ENCODE measurements at regions not wholly inside any gene's neighbourhood (a gene's known extent, or its start where the extent isn't known, plus 50 kb on each side); places are given as distances from the start of the nearest gene placed in this dataset.

DNA sequence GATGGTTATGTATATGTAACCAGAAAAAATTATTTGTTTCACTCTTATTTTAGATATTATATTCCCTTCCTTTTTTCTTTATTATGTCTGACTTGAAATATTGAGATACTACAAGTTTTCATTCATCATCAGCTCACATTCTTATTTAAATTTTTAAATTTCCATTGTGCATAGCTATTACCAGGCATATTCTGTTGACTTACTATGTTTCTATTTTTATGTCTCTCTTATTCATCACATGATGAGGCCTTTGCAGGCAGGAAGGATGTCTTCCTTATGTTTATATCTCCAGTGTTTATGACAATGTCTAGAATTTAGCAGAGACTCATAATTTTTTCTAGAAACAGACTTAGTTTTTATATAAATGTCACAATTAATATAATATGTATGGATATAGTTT, 221.9 kb upstream of the KCTD3 start:
- Mint-ChIP-seq H3K27me3 (ENCODE audit: insufficient read depth, low read depth) (no peaks in the 10 kb centered on the region), H3K27ac (no peak overlapping the region), H3K4me3 (no peak overlapping the region), H3K4me1 (no peaks in the 10 kb centered on the region), H3K36me3 (no peaks in the 10 kb centered on the region), H3K9me3 (no peaks in the 10 kb centered on the region)
- Histone ChIP-seq H3K27ac (no peak overlapping the region), H3K27me3 (no peaks in the 10 kb centered on the region), H3K4me3 (no peak overlapping the region), H3K36me3 (no peaks in the 10 kb centered on the region), H3K9me3 (ENCODE audit: low read depth) (no peaks in the 10 kb centered on the region), H4K20me1 (ENCODE audit: low read depth) (no peaks in the 10 kb centered on the region), H3F3A (ENCODE audit: low read depth) (no peaks in the 10 kb centered on the region), H3K4me2 (no peak overlapping the region), H2AFZ (replicated peaks) (no peak overlapping the region), H3K9ac (no peak overlapping the region), H3K4me1 (no peaks in the 10 kb centered on the region), H3K79me2 (ENCODE audit: low read depth) (no peaks in the 10 kb centered on the region)
- no peak for TF ChIP-seq EZH2 (IDR thresholded peaks at IDR 0.05)
- TF ChIP-seq EZH2phosphoT487 (IDR thresholded peaks at IDR 0.05), result no peak
- TF ChIP-seq, protein P1, sequence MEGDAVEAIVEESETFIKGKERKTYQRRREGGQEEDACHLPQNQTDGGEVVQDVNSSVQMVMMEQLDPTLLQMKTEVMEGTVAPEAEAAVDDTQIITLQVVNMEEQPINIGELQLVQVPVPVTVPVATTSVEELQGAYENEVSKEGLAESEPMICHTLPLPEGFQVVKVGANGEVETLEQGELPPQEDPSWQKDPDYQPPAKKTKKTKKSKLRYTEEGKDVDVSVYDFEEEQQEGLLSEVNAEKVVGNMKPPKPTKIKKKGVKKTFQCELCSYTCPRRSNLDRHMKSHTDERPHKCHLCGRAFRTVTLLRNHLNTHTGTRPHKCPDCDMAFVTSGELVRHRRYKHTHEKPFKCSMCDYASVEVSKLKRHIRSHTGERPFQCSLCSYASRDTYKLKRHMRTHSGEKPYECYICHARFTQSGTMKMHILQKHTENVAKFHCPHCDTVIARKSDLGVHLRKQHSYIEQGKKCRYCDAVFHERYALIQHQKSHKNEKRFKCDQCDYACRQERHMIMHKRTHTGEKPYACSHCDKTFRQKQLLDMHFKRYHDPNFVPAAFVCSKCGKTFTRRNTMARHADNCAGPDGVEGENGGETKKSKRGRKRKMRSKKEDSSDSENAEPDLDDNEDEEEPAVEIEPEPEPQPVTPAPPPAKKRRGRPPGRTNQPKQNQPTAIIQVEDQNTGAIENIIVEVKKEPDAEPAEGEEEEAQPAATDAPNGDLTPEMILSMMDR (IDR thresholded peaks at IDR 0.05), result no peak
- DNase-seq (ENCODE audit: low spot score), result no peak

DNA sequence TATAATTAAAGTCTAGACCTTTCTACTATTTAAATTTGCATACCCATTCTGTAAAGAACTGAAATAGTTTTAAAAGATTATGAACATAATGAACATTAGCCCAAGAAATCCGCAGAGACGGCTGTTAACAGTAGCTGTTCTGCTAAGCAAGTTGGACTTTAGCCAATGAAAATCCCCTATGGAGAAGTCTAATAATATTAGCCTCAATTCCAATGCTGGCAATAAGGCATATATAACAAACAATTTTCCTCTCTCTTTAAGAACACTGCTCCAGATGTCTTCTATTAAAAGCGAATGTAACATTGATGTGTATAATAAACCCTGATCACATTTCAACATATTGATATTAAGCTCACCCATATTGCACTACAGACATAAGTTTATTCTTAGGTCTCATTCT, 221.3 kb upstream of the KCTD3 start:
- Histone ChIP-seq H3F3A (ENCODE audit: low read depth) (no peaks in the 10 kb centered on the region), H3K9ac (no peak overlapping the region), H3K4me1 (no peaks in the 10 kb centered on the region), H3K4me3 (no peak overlapping the region), H2AFZ (replicated peaks) (no peak overlapping the region), H3K27me3 (no peaks in the 10 kb centered on the region), H4K20me1 (ENCODE audit: low read depth) (no peaks in the 10 kb centered on the region), H3K36me3 (no peaks in the 10 kb centered on the region), H3K4me2 (no peak overlapping the region), H3K79me2 (ENCODE audit: low read depth) (no peaks in the 10 kb centered on the region), H3K27ac (no peak overlapping the region), H3K9me3 (ENCODE audit: low read depth) (no peaks in the 10 kb centered on the region)
- Mint-ChIP-seq H3K4me1 (no peaks in the 10 kb centered on the region), H3K9me3 (no peaks in the 10 kb centered on the region), H3K27ac (no peak overlapping the region), H3K36me3 (no peaks in the 10 kb centered on the region), H3K4me3 (no peak overlapping the region), H3K27me3 (ENCODE audit: insufficient read depth, low read depth) (no peaks in the 10 kb centered on the region)
- DNase-seq (ENCODE audit: low spot score), result no peak
- TF ChIP-seq EZH2phosphoT487 (IDR thresholded peaks at IDR 0.05), result no peak
- TF ChIP-seq EZH2 (IDR thresholded peaks at IDR 0.05), result no peak

DNA sequence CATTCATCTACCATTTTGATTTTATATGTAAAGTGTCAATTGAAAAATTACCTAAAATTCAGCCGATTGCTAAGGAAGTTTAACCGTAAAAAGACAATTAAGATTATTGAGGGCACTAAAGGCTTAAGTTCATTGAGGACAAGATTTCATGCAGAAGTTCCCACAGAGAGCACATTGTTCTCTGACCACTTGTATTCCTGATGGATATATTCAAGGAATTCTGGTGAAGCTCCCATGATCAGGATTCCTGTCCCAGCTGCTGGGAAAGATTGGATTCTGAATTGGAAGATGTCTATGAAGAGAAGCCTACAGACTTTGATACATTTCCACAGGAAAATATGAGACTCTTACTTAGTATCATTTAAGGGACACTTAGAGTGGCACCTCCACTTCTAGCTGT, 209.2 kb upstream of the KCTD3 start:
- no peaks in the 10 kb centered on the region for H3K9me3 Mint-ChIP-seq
- Histone ChIP-seq H3K4me1 (no peaks in the 10 kb centered on the region), H4K20me1 (ENCODE audit: low read depth) (no peaks in the 10 kb centered on the region), H3K9ac (no peak overlapping the region), H3K36me3 (no peaks in the 10 kb centered on the region), H3K27me3 (no peaks in the 10 kb centered on the region), H3K9me3 (ENCODE audit: low read depth) (no peaks in the 10 kb centered on the region), H3F3A (ENCODE audit: low read depth) (no peaks in the 10 kb centered on the region), H3K27ac (no peak overlapping the region), H2AFZ (replicated peaks) (no peak overlapping the region), H3K4me2 (no peak overlapping the region), H3K79me2 (ENCODE audit: low read depth) (no peaks in the 10 kb centered on the region), H3K4me3 (no peak overlapping the region)
- H3K27ac Mint-ChIP-seq, result no peak overlapping the region
- H3K27me3 Mint-ChIP-seq (ENCODE audit: insufficient read depth, low read depth), result no peaks in the 10 kb centered on the region
- no peak for DNase-seq (ENCODE audit: low spot score)
- H3K4me1 Mint-ChIP-seq, result no peaks in the 10 kb centered on the region
- no peak overlapping the region for H3K4me3 Mint-ChIP-seq
- TF ChIP-seq, protein P1 (IDR thresholded peaks at IDR 0.05), result no peak
- no peak for TF ChIP-seq EZH2 (IDR thresholded peaks at IDR 0.05)
- no peaks in the 10 kb centered on the region for H3K36me3 Mint-ChIP-seq

DNA sequence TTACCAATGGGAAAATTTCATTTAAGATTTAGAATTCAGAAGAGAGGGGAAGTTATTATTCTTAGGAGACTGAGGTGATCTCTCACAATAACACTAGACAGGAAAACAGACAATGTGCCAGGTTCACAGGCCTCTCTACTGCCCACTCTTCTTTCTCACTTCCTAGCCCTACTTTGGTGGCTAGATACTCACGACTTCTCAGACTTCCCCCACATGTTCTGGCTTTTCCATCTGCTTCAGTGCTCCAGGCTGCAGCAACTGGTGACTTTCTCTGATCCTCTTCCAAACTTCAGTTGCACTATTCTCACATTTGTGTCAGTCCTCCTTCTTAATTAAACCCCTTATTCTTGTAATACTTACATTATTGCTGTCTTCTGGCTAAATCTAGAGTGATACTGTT, 208.7 kb upstream of the KCTD3 start:
- H4K20me1 ChIP-seq (ENCODE audit: low read depth), result no peaks in the 10 kb centered on the region
- no peaks in the 10 kb centered on the region for H3K36me3 ChIP-seq
- H2AFZ ChIP-seq (replicated peaks), result no peak overlapping the region
- H3K27me3 Mint-ChIP-seq (ENCODE audit: insufficient read depth, low read depth), result peaks cover 2% of the 10 kb centered on the region
- no peak overlapping the region for H3K9ac ChIP-seq
- no peaks in the 10 kb centered on the region for H3K79me2 ChIP-seq (ENCODE audit: low read depth)
- no peaks in the 10 kb centered on the region for H3K36me3 Mint-ChIP-seq
- no peaks in the 10 kb centered on the region for H3F3A ChIP-seq (ENCODE audit: low read depth)
- no peak overlapping the region for H3K27ac ChIP-seq
- H3K9me3 ChIP-seq (ENCODE audit: low read depth), result no peaks in the 10 kb centered on the region
- no peaks in the 10 kb centered on the region for H3K4me1 Mint-ChIP-seq
- H3K4me3 Mint-ChIP-seq, result no peak overlapping the region
- no peak overlapping the region for H3K4me3 ChIP-seq
- no peaks in the 10 kb centered on the region for H3K4me1 ChIP-seq
- H3K9me3 Mint-ChIP-seq, result no peaks in the 10 kb centered on the region
- H3K27me3 ChIP-seq, result no peaks in the 10 kb centered on the region
- H3K4me2 ChIP-seq, result no peak overlapping the region
- H3K27ac Mint-ChIP-seq, result no peak overlapping the region
- no peak for TF ChIP-seq EZH2phosphoT487 (IDR thresholded peaks at IDR 0.05)
- no peak for TF ChIP-seq EZH2 (IDR thresholded peaks at IDR 0.05)
- TF ChIP-seq, protein P1 (IDR thresholded peaks at IDR 0.05), result no peak
- DNase-seq (ENCODE audit: low spot score), result no peak
